ENCODE measurements at regions not wholly inside any gene's neighbourhood (a gene's known extent, or its start where the extent isn't known, plus 50 kb on each side); places are given as distances from the start of the nearest gene placed in this dataset.
"Not testable (repeated sequence)": the region's sequence is repeated elsewhere in the genome, so short reads cannot be mapped to it uniquely, and the experiment has no call there.

DNA sequence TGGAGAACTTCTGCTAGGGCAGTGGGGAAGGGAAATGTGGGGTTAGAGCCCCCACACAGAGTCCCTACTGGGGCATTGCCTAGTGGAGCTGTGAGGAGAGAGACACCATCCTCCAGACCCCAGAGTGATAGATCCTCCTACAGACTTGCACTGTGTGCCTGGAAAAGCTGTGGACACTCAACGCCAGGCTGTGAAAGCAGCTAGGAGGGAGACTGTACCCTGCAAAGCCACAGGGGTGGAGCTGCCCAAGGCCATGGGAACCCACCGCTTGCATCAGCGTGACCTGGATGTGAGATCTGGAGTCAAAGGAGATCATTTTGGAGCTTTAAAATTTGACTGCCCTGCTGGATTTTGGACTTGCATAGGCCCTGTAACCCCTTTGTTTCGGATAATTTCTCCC lies 69.4 kb upstream of the GRIN3A start:
- H3K4me3 Mint-ChIP-seq, DNase-seq, CTCF ChIA-PET, H3K4me1 Mint-ChIP-seq, H3K27me3 Mint-ChIP-seq, H3K9me3 Mint-ChIP-seq, H3K36me3 Mint-ChIP-seq, H3K27ac Mint-ChIP-seq: not testable (repeated sequence)

DNA sequence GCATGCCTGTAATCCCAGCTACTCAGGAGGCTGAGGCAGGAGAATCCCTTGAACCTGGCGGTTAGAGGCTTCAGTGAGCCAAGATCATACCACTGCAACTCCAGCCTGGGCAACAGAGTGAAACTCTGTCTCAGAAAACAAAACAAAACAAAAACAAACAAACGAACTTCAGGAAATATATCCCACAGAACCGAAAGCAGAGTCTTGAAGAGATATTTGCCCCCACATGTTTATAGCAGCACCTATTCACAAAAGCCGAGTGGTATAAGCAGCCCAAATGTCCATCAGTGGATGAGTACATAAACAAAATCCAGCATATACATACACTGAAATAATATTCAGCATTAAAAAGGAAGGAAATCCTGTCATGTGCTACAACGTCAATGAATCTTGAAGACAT lies 57.6 kb upstream of the GRIN3A start:
- H3K4me3 Mint-ChIP-seq: no peak overlapping the region
- CTCF ChIA-PET: no interaction called here
- no peaks in the 10 kb centered on the region for H3K4me1 Mint-ChIP-seq
- no peaks in the 10 kb centered on the region for H3K9me3 Mint-ChIP-seq
- DNase-seq: no peak
- H3K27ac Mint-ChIP-seq: no peak overlapping the region
- H3K36me3 Mint-ChIP-seq: no peaks in the 10 kb centered on the region
- no peaks in the 10 kb centered on the region for H3K27me3 Mint-ChIP-seq

DNA sequence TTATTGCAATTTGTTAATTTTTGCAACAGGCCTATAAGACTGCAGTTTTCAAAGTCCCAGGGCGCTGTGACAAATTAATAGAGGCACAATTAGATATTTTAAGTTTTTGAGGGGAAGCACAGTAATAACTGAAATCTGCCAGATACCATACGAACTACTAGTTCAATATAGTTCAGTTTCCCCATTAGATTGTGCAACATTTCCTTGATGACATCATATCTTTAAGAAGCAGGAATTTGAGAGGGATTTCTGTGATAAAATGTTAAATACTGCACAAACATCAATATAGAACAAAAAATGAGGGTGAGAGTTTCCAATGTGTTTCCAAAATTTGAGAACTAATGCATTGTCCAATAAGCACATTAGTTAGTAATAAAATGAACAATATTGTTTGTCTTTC lies 56.7 kb upstream of the GRIN3A start:
- H3K27ac Mint-ChIP-seq: no peak overlapping the region
- H3K4me3 Mint-ChIP-seq: no peak overlapping the region
- no peaks in the 10 kb centered on the region for H3K9me3 Mint-ChIP-seq
- no peaks in the 10 kb centered on the region for H3K4me1 Mint-ChIP-seq
- no peaks in the 10 kb centered on the region for H3K27me3 Mint-ChIP-seq
- CTCF ChIA-PET: no interaction called here
- DNase-seq: no peak
- H3K36me3 Mint-ChIP-seq: no peaks in the 10 kb centered on the region

DNA sequence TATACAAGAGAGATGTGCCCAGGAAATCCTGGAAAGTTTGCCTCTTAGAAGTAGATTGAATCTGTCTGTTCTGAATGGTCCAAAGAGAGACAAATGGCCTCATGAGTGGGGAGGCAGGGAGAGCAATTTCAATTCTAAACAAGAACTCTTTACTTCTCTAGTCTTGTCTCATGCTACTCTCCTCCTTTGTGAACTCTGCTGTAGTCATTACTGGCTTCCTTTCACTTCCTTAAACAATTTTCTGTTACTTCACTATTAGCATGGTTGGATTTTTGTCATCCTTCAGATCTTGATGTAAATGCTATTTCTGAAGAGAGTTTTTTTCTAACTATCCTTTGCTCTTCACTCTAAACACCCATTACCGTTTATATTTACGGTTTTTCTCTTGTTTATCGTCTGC lies 54.0 kb upstream of the GRIN3A start:
- Mint-ChIP-seq H3K4me1 (no peaks in the 10 kb centered on the region), H3K27me3 (no peaks in the 10 kb centered on the region), H3K36me3 (no peaks in the 10 kb centered on the region), H3K4me3 (no peak overlapping the region), H3K27ac (no peak overlapping the region), H3K9me3 (no peaks in the 10 kb centered on the region)
- CTCF ChIA-PET: no interaction called here
- no peak for DNase-seq

DNA sequence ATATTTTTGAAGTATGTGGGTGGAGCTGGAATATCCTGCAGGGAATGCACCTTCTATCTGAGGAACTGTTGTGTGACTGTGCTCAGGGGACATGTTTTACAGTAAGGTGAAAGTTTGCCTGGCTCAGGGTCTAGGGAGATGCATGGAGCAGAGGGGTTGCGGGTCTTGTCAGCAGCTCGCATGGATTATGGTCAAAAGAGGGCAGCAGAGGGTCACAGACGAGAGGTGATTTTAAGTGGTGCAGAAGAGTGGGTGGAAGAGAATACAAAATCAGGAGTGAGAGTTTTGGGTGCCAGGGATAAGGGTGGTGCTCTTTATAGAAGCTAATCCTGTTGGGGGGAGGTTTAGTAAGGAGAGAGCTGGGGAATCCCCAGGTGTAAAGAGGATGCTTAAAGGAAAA lies 53.5 kb upstream of the GRIN3A start:
- H3K4me3 Mint-ChIP-seq: no peak overlapping the region
- no peaks in the 10 kb centered on the region for H3K9me3 Mint-ChIP-seq
- no peaks in the 10 kb centered on the region for H3K4me1 Mint-ChIP-seq
- DNase-seq: peak; percentile 38
- CTCF ChIA-PET: no interaction called here
- no peaks in the 10 kb centered on the region for H3K27me3 Mint-ChIP-seq
- no peak overlapping the region for H3K27ac Mint-ChIP-seq
- no peaks in the 10 kb centered on the region for H3K36me3 Mint-ChIP-seq

DNA sequence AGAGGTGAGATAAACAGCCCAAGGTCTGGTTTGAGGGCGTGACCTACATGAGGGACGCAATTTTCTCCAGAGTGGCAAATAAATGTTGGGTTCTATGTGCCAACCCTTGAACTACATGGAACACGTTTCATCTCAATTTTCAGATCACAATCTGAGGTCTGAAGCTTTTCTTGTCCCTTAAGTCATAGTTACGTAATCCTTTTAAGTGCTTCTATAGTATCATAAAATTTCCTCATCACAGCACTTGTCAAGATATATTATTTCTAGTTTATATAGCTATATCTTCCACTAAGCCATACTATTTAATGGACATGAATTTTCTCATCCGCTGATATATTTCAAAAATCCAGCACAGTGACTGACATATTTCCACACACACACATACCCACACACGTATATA lies 53.1 kb upstream of the GRIN3A start:
- Mint-ChIP-seq H3K27ac (no peak overlapping the region), H3K4me1 (no peaks in the 10 kb centered on the region), H3K9me3 (no peaks in the 10 kb centered on the region), H3K4me3 (no peak overlapping the region), H3K36me3 (no peaks in the 10 kb centered on the region), H3K27me3 (no peaks in the 10 kb centered on the region)
- DNase-seq: no peak
- CTCF ChIA-PET: no interaction called here
